ENCODE measurements at regions not wholly inside any gene's neighbourhood (a gene's known extent, or its start where the extent isn't known, plus 50 kb on each side); places are given as distances from the start of the nearest gene placed in this dataset.

DNA sequence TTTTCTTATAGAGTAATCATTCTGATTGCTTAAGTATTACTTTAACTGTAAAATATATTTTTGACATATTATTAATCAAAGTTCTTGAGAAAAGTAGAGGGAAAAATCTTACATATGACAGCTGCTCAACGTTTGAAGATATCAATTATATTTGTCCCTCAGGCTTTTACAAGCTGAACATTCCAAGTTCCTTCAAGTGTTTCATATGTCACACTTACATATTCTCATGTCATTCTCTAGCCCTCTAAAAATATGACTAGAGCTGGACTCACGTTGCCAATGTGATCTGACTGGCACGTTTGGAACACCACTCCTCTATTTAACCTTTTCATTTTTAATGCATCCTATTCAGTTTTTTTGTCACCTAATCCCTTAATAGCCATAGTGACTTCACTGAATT, 492.9 kb downstream of the PCDH18 start:
- TF ChIP-seq, protein P1, sequence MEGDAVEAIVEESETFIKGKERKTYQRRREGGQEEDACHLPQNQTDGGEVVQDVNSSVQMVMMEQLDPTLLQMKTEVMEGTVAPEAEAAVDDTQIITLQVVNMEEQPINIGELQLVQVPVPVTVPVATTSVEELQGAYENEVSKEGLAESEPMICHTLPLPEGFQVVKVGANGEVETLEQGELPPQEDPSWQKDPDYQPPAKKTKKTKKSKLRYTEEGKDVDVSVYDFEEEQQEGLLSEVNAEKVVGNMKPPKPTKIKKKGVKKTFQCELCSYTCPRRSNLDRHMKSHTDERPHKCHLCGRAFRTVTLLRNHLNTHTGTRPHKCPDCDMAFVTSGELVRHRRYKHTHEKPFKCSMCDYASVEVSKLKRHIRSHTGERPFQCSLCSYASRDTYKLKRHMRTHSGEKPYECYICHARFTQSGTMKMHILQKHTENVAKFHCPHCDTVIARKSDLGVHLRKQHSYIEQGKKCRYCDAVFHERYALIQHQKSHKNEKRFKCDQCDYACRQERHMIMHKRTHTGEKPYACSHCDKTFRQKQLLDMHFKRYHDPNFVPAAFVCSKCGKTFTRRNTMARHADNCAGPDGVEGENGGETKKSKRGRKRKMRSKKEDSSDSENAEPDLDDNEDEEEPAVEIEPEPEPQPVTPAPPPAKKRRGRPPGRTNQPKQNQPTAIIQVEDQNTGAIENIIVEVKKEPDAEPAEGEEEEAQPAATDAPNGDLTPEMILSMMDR (IDR thresholded peaks at IDR 0.05), result no peak
- TF ChIP-seq CBX2 (IDR thresholded peaks at IDR 0.05; ENCODE audit: borderline replicate concordance, low read depth), result no peak
- TF ChIP-seq, protein P2, sequence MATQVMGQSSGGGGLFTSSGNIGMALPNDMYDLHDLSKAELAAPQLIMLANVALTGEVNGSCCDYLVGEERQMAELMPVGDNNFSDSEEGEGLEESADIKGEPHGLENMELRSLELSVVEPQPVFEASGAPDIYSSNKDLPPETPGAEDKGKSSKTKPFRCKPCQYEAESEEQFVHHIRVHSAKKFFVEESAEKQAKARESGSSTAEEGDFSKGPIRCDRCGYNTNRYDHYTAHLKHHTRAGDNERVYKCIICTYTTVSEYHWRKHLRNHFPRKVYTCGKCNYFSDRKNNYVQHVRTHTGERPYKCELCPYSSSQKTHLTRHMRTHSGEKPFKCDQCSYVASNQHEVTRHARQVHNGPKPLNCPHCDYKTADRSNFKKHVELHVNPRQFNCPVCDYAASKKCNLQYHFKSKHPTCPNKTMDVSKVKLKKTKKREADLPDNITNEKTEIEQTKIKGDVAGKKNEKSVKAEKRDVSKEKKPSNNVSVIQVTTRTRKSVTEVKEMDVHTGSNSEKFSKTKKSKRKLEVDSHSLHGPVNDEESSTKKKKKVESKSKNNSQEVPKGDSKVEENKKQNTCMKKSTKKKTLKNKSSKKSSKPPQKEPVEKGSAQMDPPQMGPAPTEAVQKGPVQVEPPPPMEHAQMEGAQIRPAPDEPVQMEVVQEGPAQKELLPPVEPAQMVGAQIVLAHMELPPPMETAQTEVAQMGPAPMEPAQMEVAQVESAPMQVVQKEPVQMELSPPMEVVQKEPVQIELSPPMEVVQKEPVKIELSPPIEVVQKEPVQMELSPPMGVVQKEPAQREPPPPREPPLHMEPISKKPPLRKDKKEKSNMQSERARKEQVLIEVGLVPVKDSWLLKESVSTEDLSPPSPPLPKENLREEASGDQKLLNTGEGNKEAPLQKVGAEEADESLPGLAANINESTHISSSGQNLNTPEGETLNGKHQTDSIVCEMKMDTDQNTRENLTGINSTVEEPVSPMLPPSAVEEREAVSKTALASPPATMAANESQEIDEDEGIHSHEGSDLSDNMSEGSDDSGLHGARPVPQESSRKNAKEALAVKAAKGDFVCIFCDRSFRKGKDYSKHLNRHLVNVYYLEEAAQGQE (IDR thresholded peaks at IDR 0.05), result no peak
- TF ChIP-seq MYC (IDR thresholded peaks at IDR 0.05; ENCODE audit: borderline replicate concordance, low read length), result no peak
- TF ChIP-seq CEBPB (IDR thresholded peaks at IDR 0.05), result no peak
- TF ChIP-seq, protein P3, sequence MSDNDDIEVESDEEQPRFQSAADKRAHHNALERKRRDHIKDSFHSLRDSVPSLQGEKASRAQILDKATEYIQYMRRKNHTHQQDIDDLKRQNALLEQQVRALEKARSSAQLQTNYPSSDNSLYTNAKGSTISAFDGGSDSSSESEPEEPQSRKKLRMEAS (IDR thresholded peaks at IDR 0.05), result no peak
- TF ChIP-seq MAFK (IDR thresholded peaks at IDR 0.05; ENCODE audit: partially characterized antibody), result no peak
- TF ChIP-seq NR3C1 (IDR thresholded peaks at IDR 0.05), result no peak
- no peak for TF ChIP-seq SMC3 (IDR thresholded peaks at IDR 0.05)
- no peak for TF ChIP-seq CHD2 (IDR thresholded peaks at IDR 0.05; ENCODE audit: low read length, partially characterized antibody)

Data from A549 (cell line).